HL-60 (cell line): ENCODE measurements at regions not wholly inside any gene's neighbourhood (a gene's known extent, or its start where the extent isn't known, plus 50 kb on each side); places are given as distances from the start of the nearest gene placed in this dataset.

Experiments
- CTCF ChIP-seq: IDR thresholded peaks from one replicate; pipeline ENCODE4 v1.5.1; 2011; ENCODE audit warnings: low read length, control low read depth, inconsistent platforms; ENCODE audit not compliant: insufficient read depth
- POLR2AphosphoS5 ChIP-seq: IDR thresholded peaks from 2 replicates; pipeline ENCODE4 v1.6.1; 2012; ENCODE audit warnings: low read depth
- REST ChIP-seq: IDR thresholded peaks from 2 replicates; pipeline ENCODE4 v1.6.1; 2012; ENCODE audit warnings: low read depth; ENCODE audit not compliant: insufficient replicate concordance
- SPI1 ChIP-seq: IDR thresholded peaks from 2 replicates; pipeline ENCODE4 v1.6.1; 2012; ENCODE audit warnings: low read depth, mild to moderate bottlenecking, borderline replicate concordance

- TF ChIP-seq CTCF (no peak), REST (no peak), SPI1 (no peak), POLR2AphosphoS5 (no peak)
Observed at GRCh38 chr3:126263971-126264370, 83.6 kb upstream of the ALDH1L1 start.
